MM.1S (cell line): ENCODE measurements at regions not wholly inside any gene's neighbourhood (a gene's known extent, or its start where the extent isn't known, plus 50 kb on each side); places are given as distances from the start of the nearest gene placed in this dataset.

Source experiments
- CTCF ChIP-seq: fragments of 300-600 bp; sonication (generic); IDR thresholded peaks from 2 replicates; pipeline ENCODE4 v1.5.1; 2016; ENCODE audit warnings: antibody characterized with exemption, low read length, mixed read lengths
- EZH2 ChIP-seq: fragments of 300-600 bp; sonication (generic); optimal IDR thresholded peaks from 2 replicates; pipeline ENCODE3; 2017; ENCODE audit warnings: low read depth, mild to moderate bottlenecking, antibody characterized with exemption, low read length, mixed read lengths
- EZH2phosphoT487 ChIP-seq: fragments of 300-600 bp; sonication (generic); IDR thresholded peaks from 2 replicates; pipeline ENCODE4 v1.6.1; 2018; ENCODE audit warnings: antibody characterized with exemption, low read length

- TF ChIP-seq CTCF (no peak), EZH2phosphoT487 (no peak), EZH2 (no peak)
Observed at GRCh38 chr10:4590807-4591206, 235.2 kb upstream of the AKR1E2 start.
